Suppressor macrophage treated with lipopolysaccharide for 1 hour (primary cell): ENCODE measurements at regions not wholly inside any gene's neighbourhood (a gene's known extent, or its start where the extent isn't known, plus 50 kb on each side); places are given as distances from the start of the nearest gene placed in this dataset.
A peak's percentile ranks its signal among the peaks of the same experiment; 100 is the strongest.

Source experiments
- DNase-seq, 3 donors: peaks; one replicate each; pipeline ENCODE4 v3.0.0-alpha.2; 2020 to 2022

DNA sequence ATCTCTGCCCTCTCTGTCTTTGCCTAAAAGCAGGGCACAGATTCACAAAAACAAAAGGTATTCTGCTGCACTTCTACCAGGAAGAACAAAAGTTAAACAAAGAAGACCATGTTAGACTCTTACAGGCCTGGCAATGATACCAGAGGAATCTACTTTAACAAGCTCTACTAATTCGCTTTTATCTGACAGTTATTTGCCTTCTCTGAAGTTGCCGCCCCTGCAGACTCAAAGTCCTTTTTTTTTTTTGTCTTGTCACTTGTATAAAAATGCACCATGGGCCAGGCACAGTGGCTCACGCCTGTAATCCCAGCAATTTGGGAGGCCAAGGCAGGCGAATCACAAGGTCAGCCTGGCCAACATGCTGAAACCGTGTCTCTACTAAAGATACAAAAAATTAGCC lies 176.5 kb upstream of the UBL3 start:
- no peak for DNase-seq

DNA sequence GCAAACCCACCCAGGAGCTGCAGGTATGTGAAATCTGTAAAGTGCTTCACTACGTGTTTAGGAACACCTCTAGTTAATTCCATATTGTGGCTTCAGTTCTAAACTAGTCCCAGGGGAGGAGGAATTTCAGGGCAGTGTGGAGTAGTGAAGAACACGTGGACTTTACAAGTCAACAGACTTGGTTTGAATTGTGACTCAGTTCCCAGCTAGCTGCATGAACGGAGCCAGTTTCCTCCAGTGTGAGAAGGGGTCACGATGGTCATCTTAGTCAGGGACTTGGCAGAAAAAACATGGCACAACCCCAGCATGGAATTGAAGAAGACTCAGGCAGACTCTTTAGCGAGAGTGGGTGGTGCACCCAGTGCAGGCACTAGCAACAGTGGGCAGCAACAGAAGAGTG lies 175.7 kb upstream of the UBL3 start:
- DNase-seq = no peak

DNA sequence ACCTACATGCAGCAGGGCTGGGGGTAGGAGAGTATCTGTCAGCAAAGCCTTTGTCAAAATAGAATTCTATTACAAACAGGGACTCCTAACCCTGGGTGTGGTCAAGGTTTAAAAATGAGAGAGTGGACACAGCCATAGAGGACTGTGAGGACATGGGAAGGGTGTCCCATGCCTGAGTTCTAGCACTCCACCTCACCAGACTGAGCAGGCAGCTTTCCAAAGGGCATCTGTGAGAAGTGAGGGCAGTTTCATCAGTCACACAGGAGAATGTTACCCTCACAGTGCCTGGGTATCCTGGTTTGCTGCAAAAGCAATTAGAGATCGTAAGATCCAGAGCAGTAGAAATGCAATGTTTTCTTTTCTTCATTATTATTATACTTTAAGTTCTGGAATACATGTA lies 174.9 kb upstream of the UBL3 start:
- DNase-seq = no peak

DNA sequence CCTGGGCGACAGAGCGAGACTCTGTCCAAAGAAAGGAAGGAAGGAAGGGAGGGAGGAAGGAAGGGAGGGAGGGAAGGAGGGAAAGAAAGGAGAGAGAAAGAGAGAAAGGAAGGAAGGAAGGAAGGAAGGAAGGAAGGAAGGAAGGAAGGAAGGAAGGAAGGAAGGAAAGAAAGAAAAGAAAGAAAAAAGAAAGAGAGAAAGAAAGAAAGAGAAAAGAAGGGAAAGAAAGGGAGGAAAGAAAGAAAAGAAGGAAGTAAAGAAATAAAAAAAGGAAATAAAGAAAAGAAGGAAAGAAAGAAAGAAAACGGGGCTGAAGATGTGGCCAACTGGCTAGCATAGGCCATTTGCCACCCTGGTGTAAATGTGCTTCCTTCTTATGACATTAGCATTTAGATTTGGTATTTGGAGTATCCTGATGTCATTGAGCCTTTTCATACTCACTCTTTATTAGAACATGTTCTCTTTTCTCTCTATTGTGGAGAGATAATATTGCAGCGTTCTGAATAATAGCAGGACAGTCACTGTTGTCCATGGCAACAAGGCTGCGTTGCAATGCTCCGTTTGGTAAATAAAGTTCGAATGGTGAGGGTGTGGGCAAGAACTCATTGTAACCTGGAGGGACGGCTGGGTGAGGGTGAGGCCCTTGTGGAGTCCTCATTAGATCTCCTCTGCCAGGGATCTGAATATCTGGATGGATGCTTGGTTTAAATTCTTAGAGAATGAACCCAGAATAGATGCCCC lies 173.9 kb upstream of the UBL3 start:
- DNase-seq = no peak

DNA sequence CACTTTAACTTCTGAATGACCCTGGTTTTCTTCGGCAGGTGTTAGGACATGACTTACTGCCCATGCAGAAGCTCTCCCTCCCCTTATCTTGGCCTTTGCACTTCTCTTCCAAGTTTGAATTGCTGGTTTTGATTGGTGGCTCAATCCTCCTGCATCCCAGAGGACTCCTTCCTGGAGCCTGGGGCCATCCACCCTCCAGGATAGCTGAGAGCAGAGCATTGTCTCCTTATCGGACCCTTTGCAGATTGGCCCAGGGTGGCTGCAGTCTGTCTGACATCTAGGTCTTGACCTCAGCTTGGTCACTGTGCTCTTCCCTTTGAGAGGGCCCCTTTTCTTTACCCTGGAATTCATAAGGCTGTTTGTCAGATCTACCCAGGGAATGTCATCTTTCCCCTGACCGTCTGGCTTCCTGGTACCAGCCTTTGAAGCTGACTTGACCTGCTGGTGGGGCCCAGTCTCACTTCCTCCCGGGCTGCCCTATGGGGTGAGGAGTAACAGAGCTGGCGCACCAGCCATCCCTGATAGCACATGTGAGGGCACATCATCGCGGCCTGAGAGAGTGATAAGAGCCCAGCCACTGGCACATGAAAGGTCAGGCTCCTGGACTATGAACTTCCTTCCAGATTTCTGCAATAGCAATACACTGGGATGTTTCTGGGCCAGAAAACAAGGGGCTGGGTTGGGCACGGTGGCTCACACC lies 172.9 kb upstream of the UBL3 start:
- no peak for DNase-seq

GRCh38 chr13:30022796-30023195 lies 172.4 kb upstream of the UBL3 start:
- no peak for DNase-seq

- DNase-seq = no peak
Measured at GRCh38 chr13:30022256-30022655, 171.8 kb upstream of the UBL3 start.

DNA sequence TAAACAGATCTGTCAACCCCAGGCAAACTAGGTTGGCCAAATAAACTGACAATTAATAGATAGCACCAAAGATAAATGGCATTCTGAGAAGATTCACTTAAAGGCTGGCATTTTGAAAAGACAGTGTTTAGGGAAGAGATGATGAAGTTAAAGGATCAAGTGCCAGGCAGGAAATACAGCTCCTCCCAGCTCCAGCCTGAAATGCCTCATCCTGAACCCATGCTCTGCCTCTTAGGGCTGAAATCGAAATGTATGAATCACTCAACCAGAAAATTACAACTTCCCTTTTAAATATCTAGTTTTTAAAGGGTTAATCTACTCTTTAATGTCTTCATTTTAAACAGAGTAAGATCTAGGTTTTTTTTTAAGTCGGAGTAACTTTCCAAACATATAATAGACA lies 171.2 kb upstream of the UBL3 start:
- no peak for DNase-seq

- no peak for DNase-seq
Measured at GRCh38 chr13:30020726-30021312, 170.4 kb upstream of the UBL3 start.

DNA sequence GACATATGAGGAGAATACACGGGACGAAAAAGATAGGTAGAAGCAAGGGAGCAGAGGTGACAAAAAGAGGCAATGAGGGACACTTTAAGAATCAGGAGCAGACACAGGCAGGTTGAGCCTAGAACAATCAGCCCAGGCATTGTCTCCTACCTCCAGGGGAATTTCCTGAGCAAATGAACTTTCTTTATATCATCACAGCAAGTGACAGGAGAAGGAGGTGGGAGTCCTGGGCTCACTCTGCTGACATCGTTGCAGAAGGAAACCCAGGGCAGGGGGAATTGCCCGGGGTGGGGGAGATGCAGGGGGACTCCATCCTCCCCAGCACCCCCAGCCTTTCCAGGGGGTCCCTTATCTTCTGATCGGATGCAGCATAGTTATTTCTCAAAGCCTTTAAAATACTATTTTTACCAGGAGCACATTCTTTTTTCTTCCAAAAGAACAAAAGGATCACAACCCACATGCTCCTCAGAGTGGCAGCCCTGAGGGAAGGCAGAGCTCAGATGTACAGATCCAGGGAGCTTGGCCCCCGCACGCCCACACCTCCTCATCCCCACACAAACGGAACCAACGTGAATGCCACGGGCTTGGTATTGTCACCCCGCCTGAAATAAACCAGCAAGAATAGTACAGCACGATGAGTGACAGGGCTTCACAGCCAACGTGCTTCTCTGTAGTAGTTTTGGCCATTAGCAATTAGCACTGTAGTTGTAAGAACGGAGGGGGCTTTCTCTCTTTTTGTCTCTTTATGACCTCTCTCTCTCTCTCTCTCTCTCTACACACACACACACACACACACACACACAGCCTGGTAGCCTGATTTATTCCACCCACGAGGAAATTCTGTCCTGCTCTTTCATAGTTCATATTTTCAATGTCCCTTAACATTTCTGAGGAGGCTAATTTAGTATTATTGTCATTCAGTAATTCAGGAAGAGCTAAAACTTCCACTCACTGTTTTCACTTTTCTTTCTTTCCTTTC lies 169.5 kb upstream of the UBL3 start:
- no peak for DNase-seq

- no peak for DNase-seq
Measured at GRCh38 chr13:30017880-30018279, 167.5 kb upstream of the UBL3 start.

GRCh38 chr13:30016398-30016797 lies 166.0 kb upstream of the UBL3 start:
- DNase-seq = no peak

DNA sequence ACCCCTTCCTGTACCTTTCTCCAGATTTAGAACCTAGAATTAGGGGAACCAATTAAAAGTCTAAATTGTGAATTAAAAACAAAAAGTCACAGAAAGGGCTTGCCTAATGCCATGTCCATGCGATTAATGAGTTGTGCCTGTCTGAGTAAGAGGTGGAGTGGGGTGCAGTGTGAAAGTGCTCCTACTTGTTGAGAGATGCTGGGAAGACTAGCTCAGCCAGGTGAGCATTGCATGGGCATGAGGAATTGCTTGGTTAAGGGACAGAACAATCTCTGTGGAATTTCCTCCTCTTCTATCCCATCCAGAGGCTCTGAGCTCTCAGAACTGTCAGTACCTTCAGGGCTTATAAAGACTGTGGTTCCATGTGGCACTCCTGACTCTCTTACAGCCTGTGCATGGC lies 159.0 kb upstream of the UBL3 start:
- DNase-seq = no peak

DNA sequence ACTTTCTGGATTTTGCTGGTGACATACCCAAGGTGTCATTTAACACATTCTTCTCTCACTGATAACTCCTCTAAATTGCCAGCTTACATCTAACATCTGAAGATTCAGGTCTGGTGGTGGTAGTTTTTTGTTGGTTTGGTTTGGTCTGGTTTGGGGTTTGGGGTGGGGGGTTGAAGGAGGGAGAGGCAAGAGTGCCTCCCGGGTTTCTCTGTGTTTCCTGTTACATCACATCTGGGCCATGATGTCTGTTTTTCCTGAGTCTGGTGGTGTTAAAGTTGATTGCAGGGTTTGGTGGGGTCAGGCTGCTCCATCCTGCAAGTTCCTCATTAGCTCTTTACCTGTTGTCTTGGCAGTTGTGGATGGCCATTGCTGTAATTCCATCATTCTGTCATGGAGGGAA lies 155.8 kb upstream of the UBL3 start:
- no peak for DNase-seq

DNA sequence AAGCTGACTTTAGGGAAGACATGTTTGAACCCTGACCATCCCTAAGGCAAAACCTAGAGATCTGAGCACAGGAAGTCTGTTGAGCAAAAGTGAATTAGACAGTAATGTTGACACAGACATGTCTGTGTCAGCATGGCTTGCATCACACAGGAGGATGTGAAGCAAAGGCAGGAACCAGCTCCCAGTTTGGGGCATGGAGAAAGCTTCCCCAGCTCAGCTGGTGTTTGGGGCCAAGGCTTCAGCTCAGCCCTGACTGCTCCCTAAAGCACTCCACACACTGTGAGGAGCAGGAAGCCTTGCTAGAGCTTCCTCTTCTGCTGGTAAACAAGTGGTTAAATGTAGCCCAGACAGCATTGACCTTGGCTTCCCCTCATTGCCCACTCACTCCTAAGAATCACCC lies 153.8 kb upstream of the UBL3 start:
- DNase-seq = peak in 1 of 3 donors; percentile 22

DNA sequence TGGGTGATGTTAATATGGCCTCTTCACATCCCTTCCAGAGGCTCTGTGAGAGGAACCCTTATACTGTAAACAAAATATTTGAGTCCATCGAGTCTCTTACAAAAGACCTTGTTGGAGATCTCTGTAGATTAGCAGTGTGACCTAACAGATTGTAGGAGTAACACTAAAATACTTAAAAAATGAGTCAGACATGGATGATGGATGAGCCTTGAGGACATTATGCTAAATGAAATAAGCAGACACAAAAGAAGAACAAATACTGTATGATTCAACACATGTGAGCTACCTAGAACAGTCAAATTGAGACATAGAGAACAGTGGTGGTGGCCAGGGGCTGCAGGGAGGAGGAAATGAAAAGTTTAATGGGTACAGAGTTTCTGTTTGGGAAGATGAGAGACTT lies 152.2 kb upstream of the UBL3 start:
- peak; percentile 5 to 29 (median 29) for DNase-seq

DNA sequence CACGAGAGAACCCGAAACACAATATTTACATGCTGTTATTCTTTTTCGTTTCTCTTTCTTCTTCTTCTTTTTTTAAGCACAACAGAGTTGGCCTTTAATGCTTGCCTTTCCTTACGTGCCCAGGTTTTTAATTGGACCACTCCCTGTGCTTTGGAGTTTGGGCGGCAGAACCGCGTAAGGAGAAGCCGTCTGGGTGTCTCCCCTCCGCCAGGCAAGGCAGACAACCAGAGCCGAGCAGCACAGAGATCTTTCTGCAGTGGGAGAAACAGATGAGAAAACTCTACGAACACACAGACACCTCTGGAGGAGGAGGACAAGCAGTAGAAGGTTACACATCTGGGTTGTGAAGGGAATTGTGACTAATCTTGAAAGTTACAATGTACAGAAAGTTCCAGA lies 150.0 kb upstream of the UBL3 start:
- DNase-seq = no peak

DNA sequence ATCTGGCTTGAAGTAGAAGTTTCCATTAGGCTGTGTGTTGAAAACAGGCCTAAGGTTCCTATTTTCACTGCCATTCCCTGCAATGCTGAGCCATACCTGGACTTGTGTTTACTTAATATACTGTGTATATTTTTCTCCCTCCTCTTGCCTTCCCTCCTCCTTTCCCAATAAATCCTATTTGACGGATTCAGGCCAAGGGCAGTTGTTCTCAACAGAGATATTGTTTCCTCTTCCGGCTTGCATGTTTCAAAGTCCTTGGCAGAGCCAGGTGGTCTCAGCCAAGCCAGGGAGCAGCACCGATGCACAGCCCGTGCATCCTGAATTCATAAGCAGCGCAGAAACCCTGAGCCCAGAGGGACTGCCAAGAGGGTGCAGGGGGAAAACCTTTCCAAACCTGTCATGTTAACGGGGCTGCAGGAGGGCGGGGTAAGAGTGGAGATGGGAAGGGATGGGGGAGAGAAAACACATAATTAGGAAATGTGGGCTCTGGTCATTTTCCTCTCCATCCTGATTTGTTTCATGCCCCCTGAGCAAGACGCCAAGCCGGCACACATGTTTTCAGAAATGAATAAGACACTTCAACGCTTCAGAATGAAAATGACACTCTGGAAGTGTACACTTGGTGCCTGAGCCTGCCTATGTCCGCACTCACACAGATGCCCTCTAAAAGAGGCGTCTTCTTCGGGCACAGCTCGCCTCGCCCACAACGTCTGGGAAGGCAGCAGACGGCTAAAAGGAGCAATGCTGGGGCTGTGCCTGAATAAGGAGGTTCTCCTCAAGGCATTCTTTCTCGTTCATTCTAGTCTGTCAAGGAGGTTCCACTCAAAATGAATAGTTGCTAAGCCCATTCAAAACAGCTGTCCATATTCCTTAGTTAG lies 149.3 kb upstream of the UBL3 start:
- DNase-seq = no peak

GRCh38 chr13:29996316-29996715 lies 145.9 kb upstream of the UBL3 start:
- no peak for DNase-seq

DNA sequence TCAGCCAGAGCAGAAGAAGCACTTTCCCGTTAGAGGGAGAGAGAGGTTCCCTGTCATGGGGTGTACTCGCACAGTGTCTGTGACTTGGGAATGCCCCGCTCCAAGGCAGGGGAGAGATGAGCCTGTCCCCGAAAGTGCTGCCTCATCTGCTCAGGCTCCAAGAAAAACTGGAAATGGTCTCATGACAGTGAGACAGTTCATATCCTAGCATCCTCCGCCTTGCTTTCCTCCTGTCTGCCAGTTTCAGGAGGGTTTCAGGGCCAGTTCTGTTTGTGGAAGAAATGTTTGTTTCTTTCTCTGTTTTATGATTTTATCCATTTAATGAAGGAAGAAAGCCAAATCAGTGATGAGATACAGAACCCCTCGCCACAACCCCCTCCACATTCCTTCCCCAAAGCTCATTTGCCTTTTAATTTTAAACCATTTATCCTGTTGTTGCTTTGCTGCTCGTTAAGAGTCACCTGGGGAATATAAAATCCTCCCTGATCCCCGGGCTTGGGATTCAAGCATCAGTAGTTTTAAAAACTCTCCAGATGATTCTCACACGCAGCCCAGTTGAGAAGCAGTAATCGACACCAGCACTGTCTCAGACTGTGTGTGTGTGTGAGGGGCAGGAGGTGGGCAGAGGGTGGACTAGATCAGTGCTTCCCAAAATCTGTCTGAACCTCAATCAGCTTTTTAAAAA lies 144.6 kb upstream of the UBL3 start:
- peak in 1 of 3 donors; percentile 9 for DNase-seq

DNA sequence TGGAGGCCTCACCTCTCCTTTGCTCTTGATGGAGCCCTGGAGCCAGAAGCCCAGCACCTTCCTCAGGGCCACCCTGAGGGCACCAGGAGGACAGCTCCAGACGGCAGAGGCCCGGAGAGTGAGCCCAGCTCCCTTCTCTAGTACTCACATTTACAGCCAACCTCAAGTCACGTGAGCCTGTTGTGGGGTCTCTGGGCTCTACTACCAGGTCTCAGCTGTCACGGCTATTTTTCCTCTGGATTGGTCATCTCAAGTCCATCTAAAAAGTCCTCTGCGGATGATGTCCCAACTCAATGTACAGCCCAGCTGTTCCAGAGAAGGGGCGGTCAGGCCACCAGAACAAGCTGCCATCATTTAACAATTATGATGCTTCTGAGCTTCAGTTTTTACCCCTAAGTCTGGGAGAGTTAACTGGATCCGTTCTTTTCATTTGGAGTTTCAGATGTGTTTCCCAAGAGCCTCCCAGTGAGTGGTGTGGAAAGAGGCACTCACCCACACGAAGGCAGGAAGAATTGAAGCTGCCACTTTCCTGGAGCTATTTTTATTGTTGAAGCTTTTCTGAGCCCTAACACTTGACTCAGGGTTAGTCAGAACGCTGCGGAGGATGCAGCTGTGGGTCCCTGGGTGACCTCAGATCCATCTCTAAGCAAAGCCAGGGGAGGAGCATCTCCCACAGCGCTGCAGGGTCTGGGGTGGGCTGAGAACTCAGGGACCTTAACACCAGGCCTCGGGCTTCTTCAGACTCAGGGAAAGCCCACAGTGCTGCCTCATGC lies 143.5 kb upstream of the UBL3 start:
- DNase-seq = peak in 1 of 3 donors; percentile 10
